ENCODE measurements at regions not wholly inside any gene's neighbourhood (a gene's known extent, or its start where the extent isn't known, plus 50 kb on each side); places are given as distances from the start of the nearest gene placed in this dataset.

DNA sequence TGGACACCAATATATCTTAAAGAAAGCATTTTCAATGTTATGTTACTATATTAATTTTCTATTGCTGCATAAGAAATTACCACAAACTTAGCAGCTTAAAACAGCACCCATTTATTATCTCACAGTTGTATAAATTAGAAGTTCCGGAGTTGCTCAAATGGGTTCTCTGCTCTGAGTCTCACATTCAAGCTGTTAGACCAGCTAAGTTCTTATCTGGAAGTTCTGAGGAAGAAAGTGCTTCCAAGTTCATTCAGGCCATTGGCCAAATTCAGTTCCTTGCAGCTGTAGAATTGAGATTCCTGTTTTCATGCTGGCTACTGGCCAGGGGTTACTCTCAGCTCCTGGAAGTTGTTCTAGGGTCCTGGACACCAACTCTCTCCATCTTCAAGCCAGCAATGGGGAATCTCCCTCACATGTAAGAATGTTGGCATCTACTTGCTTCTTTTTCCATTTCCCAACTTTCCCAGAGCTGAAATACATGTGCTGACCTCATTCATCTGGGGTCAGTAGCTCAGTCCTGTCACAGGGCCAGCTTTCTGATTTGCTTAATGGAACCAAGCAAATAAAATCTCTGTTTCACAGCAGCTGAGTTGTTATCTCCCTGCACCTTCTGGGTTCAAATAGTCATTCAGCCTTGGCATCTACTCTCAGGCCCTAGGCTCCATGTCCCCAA lies 99.6 kb upstream of the INTU start:
- DNase-seq (ENCODE audit: low spot score), result no peak

DNA sequence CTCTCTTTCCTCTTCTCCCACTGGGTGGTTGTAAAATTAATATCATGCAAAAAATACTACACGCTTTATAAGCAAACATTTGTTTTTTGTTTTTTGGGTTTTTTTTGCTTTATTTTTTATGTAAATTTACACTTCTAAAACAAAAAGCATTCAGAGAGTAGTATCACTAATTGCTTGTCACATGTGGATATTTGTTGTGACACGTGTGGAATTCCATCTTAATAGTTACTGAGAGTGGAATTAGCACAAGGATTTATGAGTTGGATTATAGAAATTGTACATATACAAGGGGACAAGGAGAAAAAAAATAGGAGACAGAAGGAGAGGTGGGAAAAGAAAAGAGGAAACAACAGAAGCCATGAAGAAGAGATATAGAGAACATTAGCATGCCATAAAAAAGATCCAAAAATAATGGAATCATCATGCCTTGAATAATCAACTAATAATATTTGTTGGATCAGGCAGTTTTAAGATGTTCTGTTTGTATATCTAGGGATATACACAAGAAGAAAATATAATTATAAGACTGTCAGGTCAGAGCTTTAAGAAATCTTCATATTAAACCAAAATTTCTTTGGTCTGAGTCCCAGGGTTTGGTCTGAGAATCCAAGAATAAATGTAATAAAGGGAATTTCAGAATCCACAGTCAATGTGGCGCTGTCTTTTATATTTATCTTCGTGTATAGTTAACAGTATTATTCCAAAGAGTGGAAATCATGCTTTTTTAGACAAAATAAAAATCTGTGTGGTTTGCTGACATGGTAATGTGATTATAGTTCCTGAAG lies 98.5 kb upstream of the INTU start:
- no peak for DNase-seq (ENCODE audit: low spot score)

DNA sequence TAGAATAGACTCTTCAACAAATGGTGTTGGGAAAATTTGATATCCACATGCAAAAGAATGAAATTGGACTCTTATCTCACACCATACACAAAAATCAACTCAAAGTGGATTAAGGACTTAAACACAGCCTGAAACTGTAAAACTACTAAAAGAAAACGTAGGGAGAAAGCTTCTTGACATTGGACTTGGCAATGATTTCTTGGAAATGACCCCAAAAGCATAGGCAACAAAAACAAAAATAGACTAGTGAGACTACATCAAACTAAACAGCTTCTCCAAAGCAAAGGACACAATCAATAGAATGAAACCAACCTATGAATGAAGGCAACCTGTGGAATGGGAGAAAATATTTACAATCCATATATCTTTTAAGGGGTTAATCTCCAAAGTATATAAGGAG lies 94.7 kb upstream of the INTU start:
- no peak for DNase-seq (ENCODE audit: low spot score)

DNA sequence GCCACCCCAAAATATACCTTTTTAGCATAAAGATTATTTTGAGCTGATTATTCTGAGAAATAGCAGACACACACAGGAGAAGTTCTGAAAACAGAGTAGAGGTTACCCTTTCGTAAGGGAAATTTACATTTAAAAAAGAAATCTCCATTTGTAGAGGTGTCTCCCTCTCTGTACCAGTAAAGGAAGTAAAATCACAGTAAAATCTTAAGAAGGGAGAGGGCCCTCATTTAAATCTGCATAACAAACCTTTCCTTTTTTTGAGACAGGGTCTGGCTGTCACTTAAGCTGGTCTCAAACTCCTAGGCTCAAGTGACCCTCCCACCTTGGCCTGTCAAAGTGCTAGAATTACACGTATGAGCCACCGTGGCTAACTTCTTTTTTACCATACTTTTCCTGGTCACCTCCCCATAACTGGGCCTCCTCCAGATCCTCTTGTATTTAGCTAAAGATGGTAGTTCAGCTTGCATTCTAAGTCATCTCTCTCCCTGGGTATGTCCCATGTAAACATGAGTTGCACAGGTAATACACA lies 92.2 kb upstream of the INTU start:
- no peak for DNase-seq (ENCODE audit: low spot score)

DNA sequence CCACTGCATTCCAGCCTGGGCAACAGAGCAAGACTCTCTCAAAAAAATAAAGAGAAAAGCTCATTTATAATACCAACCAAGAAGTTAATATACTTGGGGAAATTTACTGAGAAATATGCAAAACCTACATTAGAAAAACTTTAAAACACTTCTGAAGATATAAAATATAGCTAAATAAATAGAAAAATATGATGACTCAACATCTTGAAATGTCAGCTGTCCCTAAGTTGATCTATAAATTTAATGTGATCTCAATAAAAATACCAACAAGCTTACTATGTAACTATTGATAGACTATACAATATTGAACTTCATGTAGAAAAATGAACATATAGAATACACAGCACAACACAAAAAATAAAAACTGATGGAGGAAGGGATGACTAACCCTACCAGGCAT lies 87.5 kb upstream of the INTU start:
- no peak for DNase-seq (ENCODE audit: low spot score)

DNA sequence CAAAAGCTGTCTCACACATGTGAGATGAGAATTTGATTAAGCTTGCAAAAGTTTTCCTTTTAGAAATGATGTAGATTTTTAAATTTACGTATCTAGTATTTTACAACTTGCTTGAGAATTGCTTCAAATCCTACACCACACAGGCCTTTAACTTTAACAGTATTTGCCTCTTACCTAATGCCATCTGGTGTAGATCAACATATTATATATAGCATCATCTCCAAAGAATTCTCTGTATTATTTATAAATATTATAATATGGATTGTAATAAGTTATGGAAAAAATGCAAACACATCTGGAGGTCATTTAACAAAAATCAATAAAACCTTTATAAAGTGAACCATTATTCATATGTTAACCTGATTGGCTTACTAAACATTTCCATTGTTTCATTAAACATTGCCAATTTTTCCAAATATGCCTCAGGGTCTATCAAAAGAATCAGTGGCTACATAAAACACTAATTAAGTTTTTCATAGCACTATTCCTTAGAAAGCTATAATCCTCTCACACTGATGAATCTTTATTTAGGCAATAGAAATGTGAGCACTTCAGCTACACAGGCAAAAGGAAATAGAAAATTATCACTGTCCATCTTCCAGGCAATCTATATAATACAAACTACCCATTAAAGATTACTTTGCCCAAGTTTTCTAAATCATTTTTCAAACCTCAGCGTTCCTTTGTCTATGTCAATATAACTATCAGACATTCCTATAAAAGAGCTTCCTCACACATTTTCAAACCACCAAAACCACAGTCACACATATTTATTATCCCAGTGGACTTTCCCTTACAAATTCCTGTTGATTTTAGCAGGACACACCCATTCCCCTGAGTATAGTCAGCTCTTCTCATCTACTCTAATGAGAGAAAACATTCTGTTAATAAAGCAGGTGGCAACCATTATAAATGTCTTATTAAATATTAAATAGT lies 83.5 kb upstream of the INTU start:
- no peak for DNase-seq (ENCODE audit: low spot score)

DNA sequence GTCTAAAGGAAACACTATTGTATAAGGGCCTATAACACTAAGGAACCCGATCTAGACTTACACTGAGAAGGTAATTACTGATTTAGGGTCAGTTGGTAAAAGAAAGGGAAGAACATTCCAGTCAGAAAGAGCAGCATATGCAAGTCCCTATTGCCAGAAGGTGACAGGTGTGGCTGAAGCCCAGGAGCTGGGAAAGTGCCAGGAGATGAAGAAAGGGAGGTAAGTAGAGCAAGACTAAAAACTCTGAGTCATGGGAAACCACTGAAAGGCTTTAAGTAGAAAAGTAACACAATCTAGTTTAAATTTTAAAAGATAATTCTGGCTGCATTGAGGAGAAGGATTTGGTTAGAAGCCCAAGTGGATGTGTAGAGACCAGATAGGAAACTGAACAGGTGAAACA lies 77.7 kb upstream of the INTU start:
- DNase-seq (ENCODE audit: low spot score), result no peak

DNA sequence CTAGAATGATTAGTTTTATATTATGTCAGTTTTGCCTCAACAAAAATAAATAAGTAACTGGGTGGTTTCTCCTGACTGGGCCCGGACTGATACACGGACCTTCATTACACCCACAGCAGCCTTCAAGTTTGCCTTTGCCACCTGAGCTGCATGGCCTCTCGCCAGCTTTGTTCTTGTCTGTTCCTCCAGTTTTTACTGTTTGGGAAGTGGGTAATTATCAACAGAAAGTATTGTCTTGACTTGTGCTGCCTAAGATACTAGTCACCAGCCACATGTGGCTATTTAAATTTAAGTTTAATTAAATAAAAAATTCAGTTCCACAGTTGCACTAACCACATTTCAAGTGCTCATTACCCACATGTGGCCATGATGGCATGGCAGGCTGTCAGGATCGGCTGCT lies 74.7 kb upstream of the INTU start:
- DNase-seq (ENCODE audit: low spot score), result no peak

DNA sequence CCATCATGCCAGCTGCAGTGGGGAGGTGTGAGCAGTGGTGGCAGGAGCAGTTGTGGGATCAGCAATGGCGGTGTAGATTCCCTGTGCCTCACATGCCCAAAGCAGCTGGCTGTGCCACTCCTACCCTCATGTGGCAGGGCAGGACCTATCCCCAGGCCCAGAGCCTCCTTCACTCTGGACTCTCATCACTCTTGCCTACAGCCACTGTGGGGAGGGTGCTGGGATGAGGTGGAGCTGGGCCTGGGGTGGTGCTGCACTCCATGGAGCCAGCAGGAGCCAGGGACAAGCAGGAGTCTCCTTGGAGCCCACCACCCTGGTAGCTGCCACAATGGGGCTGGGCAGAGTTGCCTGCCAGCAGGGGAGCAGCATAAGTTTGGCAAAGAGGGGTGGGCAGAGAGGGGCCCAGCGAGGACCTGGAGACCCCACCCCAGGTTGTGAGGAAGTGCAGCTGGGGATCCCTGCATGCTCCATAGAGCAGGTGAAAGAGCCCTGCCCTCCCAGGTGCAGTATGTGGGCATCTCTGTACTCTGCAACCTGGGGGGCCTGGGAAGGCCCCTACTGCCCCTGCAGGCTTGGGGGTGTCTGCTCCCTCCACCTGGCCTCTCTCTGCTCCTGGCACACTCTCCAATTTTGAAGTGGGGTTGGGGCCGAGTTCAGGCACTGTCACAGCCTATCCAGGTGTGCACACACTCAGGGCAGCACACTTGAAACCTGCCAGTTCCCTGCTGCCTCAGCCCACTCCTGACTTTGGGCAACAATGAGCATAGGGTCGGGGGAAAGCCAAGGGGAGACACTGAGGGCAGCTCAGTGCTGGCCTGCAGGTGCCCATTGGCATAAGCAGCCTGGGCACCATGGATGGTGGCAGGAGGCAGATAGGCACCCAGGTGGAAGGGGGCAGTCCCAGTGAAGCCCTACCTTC lies 74.0 kb upstream of the INTU start:
- no peak for DNase-seq (ENCODE audit: low spot score)

DNA sequence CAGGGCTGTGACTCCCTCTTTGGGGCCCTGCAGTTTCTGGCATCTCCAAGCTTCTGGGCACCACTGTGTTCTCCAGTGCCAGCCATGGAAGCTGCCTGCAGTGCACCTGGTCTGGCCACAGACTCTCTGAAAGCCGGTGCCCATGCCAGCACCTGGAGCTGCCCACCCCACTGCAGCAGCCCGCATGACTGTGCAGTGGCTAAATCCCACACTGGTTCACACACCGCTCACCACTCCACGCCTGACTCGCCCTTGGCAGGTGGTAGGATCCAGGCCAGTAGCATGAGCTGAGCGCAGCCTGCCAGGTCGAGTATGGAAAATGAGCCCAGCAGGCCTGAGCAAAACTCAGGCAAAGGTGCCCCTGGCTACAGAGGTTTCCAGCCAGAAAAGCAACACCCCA lies 72.8 kb upstream of the INTU start:
- no peak for DNase-seq (ENCODE audit: low spot score)

DNA sequence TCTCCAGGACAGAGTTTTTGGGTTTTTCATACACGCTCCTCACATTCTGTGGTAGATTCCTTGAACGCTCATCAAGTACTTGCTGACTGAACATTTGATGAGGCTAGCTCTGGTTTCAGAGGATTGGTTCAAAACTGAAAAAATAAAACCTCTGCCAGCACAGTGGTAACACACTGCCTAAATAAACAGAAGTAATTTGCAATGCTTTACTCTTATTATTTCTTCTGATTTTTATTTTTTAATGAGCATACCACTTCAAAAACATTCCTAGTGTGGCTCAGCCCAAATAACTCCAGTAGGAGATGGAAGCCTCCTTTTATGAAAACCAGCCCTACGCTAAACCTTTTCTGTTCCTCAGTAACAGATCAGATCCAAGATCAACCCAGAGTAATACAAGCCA lies 72.0 kb upstream of the INTU start:
- DNase-seq (ENCODE audit: low spot score), result no peak

DNA sequence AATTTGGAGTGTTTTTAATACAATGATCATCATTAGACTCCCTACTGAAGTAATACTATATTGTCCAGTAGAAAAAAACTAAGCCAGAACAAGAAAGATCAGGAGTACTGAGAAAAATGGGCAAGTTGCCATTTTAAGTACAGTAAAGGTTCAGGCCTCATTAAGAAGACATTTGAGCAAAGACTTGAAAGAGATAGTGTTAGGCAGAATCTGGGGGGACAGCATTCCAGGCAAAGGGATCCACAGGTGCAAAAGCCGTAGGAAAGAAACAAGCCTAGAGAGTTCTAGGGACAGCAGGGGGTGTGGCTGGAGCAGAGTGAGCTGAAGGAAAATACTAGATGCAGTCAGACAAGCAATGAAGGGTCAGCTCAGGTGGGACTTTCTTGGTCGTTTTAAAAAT lies 58.1 kb upstream of the INTU start:
- DNase-seq (ENCODE audit: low spot score), result no peak

DNA sequence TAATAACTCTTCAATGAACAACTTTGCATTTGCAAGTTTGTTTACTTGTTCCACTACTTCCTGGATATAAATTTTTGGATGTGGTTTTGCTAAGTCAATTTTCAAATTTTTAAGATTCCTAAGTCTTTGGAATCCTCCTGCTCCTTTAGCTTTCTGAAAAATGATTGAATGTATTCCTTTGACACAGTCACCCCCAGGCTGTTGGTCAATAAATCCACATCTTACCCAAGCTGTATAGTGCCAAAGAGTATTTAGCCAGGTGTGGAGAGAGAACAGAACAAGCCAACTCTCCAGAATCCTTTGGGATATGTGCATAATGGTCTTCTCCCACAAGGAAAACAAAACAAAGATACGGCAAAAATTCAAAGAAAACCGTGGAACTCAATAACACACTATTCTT lies 56.9 kb upstream of the INTU start:
- no peak for DNase-seq (ENCODE audit: low spot score)

DNA sequence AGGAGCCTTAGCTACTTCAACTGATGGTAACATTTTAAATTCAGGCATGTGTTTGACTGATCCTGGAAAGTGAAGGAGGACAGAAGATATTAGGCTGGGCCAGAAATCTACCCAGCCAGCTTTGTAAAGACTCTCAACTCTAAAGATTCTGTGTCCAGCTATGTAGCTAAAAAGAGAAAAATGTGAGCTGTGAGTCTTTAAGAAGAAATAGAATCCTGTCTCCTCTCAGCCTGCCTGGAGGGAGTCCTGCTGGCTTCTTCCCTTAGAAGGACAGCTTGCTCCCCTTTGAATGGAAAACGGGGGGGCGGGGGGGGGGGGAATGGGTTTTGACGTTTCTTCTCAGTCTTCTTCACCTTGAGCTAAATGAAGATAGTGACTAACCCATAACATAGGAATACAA lies 54.3 kb upstream of the INTU start:
- DNase-seq (ENCODE audit: low spot score), result no peak

DNA sequence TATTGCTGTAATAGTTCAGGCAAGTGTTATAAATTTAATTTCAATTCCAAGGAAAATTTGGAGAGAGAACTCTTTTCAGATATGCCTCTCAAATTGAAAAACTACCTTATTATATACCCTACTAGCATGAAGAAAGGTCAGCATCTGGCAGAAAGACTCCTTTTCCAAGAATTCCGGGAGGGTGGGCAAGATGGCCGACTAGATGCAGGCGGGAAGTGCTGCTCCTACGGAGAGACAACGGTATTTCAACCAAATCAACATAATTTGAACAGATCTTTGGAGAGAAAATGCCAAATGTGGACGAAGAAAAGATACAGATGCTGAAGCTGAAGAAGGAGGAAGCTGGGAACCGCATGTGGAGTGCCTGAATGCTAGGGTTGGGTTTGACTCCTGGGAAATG lies 53.8 kb upstream of the INTU start:
- DNase-seq (ENCODE audit: low spot score), result no peak

DNA sequence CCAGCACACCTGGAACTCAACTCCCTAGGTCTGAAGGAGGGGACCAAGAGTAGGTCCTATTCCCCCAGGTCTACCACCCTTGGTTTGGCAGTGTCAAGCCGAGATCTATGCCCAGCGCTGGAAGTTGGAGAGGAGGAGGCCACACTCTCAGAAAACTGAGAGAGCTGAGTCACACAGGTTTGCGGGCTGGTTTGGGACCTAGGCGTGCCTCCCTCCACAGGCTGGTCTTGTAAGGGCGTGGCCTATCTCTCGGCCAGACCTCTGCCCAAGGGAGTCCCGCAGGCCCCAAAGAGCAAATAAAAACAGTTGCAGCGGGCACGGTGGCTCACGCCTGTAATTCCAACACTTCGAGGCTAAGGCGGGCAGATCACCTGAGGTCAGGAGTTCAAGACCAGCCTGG lies 52.9 kb upstream of the INTU start:
- DNase-seq (ENCODE audit: low spot score), result no peak

DNA sequence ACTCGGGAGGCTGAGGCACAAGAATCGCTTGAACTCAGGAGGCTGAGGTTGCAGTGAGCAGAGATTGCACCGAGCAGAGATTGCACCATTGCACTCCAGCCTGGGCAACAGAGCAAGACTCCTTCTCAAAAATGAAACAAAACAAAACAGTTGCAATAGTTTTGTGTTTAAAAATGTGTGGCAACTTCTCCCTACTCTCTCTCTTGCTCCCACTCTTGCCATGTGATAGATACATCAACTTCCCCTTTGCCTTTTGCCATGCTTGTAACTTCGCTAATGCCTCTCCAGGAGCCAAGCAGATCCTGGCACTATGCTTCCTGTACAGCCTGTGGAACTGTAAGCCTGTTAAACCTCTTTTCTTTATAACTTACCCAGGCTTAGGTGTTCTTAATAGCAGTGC lies 52.5 kb upstream of the INTU start:
- no peak for DNase-seq (ENCODE audit: low spot score)

DNA sequence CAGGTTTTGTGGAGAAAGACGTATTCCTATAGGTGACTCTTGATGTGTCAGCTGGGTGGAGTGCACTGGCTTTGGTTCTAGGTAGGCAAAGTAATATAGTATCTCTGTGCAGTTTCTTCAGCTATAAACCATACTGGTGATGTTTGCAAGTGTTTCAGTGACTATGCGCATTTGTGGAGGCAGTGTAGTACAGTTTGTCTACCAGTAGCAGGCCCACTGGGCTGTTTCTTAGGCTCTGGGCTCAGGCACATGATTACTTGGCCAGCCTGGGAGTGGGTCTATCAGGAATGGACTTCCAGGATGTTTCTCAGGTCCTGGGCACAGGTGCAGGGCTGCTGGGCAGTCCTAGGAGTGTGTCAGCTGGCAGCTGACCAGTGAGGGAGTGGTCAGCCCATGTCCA lies 51.9 kb upstream of the INTU start:
- DNase-seq (ENCODE audit: low spot score), result peak; percentile 5
